ENCODE measurements at regions not wholly inside any gene's neighbourhood (a gene's known extent, or its start where the extent isn't known, plus 50 kb on each side); places are given as distances from the start of the nearest gene placed in this dataset.

GRCh38 chr11:35077709-35078469 is 61.1 kb upstream of the CD44 start:
- DNase-seq, result peak; percentile 74 to 78

DNA sequence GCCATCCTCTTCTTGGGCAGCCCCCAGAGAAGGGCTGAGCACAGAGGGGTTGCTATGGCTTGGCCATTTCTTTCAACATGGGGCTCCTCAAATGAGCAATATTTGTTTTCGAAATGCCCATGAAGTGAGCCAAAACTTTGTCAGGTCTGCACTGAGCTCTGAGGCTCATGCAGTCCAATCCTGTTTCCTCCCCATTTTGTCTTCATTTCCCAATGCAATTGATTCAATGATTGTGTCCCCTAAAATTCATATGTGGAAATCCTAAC is 60.6 kb upstream of the CD44 start:
- DNase-seq, result no peak

DNA sequence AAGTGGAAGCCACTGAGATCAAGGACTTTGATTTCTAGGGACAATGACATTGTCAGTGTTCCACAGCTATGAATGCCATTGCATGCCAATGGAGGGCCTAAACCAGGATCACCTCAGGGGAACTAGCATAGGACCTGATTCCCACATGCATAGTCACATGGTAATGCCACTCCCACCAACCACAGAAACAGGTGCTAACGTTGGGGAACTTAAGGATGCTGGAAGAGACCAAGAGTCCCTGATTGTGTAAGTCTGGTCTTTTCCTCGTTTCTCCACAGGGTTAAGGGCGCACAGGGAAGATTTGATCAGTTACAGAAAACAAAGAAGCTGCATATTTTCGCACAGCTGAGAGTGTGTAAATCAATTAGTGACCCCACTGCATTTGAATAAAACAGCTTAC is 59.4 kb upstream of the CD44 start:
- no peak for DNase-seq

DNA sequence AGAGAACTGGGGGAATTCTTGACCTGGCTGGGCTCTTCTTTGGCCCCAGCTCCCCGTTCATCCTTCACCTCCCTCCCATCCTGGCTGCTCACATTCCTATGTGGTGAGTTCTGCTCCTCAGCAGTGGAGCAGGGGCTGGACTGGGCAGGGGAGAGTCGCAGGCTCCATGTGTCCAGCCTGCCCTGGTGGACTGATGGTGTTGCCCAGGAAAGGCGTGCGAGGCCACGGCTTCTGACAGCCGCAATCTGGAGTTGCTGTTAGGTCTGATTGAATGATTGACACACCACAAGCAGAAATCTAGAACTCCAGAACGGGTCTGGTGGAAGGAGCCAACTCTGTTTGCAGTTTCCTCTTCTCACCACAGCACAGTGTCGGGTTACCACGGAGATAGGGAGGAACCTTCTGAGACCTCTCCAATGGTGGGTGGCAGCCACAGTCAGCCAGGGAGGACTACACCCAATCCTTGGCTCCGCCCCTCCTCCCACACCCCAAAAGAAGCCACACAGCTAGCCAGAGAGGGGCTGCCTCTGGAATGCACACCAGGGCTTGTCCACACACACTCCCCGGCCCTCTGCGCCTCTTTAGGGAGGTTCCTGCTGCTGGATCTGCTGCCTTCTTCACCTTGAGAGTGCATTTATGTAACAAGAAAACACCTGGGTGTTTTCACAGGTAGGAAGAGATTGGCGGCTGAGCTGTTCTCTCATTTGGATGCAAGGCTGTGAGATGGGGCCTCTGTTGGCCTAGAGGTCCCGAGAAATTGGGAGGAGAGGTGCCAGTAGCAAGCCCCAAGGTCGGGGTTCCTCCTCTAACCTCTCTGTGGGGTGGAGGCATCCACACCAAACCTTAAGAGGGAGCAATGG is 56.4 kb upstream of the CD44 start:
- peak; percentile 92 to 93 for DNase-seq

DNA sequence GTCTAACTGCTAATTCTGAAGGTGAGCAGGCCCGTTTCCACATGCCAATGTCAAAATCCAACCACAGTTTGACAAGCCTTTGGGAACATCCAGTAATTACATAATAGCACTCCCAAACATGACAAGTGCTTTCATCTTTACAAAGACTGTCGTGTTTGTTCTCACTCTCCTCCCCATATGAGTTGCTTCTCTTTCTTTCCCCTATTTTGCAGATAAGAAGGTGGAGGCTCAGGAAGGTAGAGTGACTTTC is 55.9 kb upstream of the CD44 start:
- no peak for DNase-seq

DNA sequence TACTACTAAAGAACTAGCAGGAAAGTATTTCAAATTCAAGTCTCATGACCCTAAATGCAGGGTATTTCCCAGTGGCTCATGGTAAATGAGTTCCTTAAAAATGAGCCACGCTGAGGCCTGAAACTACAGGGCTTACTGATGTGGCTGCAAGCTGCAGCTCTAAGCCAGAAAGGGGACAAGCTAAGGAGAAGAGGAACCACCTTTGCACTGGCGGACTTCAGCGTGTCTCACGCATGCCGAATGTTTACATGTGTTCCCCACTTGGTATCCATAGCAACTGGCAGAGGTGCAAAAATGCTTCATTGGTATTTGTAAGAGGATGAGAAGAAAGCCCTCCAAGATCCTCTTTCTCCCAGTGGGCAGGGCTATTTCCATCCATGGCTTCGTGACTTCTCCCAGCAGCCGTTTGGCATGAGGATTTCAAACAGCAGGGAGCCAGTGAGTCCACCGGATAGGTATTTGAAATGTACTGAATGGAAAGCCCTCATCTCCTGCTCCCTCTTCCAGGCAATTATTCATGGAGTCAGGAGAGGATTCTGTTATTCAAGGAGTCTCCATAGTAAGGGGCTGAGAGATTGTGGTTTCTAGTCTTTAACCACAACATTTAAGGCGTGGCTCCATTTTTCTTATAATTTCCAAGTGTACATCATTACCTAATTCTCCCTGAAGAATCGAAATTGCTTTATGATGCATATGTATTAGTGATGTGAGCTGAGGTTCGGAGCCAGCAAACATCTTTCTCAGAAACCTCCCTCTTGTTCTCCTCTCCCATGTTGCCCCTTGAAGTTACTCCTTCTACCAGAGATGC is 55.3 kb upstream of the CD44 start:
- peak; percentile 85 to 92 for DNase-seq

GRCh38 chr11:35084817-35085440 is 54.0 kb upstream of the CD44 start:
- DNase-seq, result no peak

DNA sequence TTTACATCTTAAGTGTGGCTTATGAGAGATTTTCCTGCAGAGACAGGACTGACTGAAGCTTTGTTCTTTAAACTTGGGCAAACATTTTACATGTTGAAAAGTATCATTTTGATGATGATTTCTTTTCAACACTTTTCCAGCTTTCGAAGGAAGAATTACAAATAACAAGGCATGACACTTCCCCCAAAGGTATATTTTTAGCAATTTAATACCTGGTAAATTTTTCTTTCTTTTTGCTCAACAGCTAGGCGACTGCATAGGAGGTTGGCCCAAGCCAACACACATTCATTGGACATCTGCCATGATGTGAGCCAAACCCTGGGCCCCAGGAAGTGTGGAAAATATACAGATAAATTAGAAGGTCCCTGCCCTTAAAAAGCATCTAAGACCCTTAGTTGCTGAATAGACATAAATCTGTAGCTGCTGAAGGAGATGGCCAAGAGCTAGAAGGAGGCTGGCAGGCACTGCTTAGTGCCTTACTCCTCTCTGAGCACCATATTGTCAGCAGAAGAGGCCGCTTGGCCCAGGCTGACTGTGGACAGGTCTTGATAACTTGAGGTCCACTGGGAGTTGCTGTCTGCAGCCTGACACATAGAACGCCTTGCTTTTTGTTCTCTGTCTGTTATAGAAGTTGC is 53.3 kb upstream of the CD44 start:
- DNase-seq, result no peak

DNA sequence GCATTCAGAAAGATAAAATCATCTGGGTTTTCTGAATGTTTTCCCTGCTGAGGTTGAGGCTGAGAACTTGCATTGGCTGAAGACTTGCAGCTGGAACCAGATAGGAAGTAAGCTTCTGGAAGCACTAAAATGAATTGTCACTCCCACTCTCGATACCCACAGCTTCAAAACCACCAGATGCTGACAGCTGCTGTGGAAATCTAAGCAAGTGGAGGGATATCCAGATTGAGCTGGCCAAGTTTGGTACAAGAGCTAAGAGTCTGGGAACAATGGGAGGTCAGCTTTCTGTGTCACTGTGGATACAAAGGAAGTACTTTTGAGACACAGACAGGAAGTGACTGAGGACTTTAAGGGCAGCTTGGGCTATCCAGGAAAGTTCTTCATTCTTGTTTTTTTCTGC is 51.3 kb upstream of the CD44 start:
- DNase-seq, result no peak

- DNase-seq, result no peak
Observed at GRCh38 chr11:35088226-35088625, 50.7 kb upstream of the CD44 start.

DNA sequence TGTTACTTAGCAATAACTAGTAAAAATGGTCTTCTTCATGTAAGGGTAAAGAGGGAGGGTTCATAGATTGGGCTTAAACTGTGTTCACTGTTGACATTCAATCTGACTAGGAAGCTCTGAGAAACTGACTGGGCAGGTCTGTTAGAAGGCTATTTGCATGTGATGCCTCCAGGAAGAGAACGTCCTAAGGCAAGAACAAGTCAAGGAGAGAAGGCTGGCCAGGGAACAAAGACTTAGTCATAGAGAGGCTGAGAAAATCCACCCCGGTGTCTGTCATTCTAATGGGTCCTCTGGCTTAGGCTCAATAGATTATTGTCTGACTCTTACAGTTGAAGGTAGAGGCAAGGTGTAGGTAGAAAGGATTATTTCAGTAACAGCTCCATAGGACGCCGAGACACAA is 50.3 kb upstream of the CD44 start:
- DNase-seq, result no peak
